IMR-90 (cell line): ENCODE measurements at regions not wholly inside any gene's neighbourhood (a gene's known extent, or its start where the extent isn't known, plus 50 kb on each side); places are given as distances from the start of the nearest gene placed in this dataset.
A peak's percentile ranks its signal among the peaks of the same experiment; 100 is the strongest.

Source experiments
- ATAC-seq: fragments of 200-7000 bp; cut with Tn5 transposase; 2 replicates; pipeline ENCODE4 v1.9.1; 2020; ENCODE audit warnings: low read depth, mild to moderate bottlenecking, moderate library complexity
- BruUV-seq: library from RNA; stranded (reverse); fragments of 400-500 nt; replicated peaks from 2 replicates; lab custom pipeline; 2021; lab: Mats Ljungman, UMichigan
- CTCF ChIA-PET: fragments of 300-600 bp; formaldehyde crosslinking; extraction: SDS; loops from one replicate; lab custom pipeline; 2021; ENCODE audit warnings: antibody characterized with exemption; lab: Yijun Ruan, JAX
- POLR2A ChIA-PET: fragments of 300-600 bp; sonication (Branson Sonifier 250); formaldehyde crosslinking; loops from one replicate; lab custom pipeline; 2022; ENCODE audit warnings: antibody characterized with exemption; ENCODE audit not compliant: unreplicated experiment; lab: Charles Lee
- DNase-seq: peaks from one replicate; pipeline ENCODE4 v3.0.0; 2013
- H2AFZ ChIP-seq: replicated peaks from 2 replicates; pipeline ENCODE3; 2013; ENCODE audit warnings: low read length, mild to moderate bottlenecking; ENCODE audit not compliant: poor library complexity
- H2AK5ac ChIP-seq: 2 replicates; pipeline ENCODE4 v1.6.1; 2013; ENCODE audit warnings: low read depth, low read length, inconsistent platforms
- H2AK9ac ChIP-seq: replicated peaks from 2 replicates; pipeline ENCODE3; 2013; ENCODE audit warnings: mild to moderate bottlenecking, low read depth, low read length, moderate library complexity; ENCODE audit not compliant: poor library complexity
- H2BK120ac ChIP-seq: 2 replicates; pipeline ENCODE4 v1.6.1; 2013; ENCODE audit warnings: low read depth, low read length, inconsistent platforms
- H2BK15ac ChIP-seq: 3 replicates; pipeline ENCODE4 v1.6.1; 2013; ENCODE audit warnings: low read depth, low read length, inconsistent platforms
- H2BK20ac ChIP-seq: 2 replicates; pipeline ENCODE4 v1.6.1; 2013; ENCODE audit warnings: low read depth, mild to moderate bottlenecking, inconsistent platforms, low read length, moderate library complexity
- H2BK5ac ChIP-seq: 2 replicates; pipeline ENCODE4 v1.6.1; 2013; ENCODE audit warnings: mild to moderate bottlenecking, low read depth, low read length, inconsistent platforms; ENCODE audit not compliant: poor library complexity, severe bottlenecking
- H3K14ac ChIP-seq: replicated peaks from 2 replicates; pipeline ENCODE4 v1.6.1; 2013; ENCODE audit warnings: low read depth, low read length, inconsistent platforms
- H3K18ac ChIP-seq: 2 replicates; pipeline ENCODE4 v1.6.1; 2013; ENCODE audit warnings: low read depth, low read length, control low read depth
- H3K23ac ChIP-seq: 2 replicates; pipeline ENCODE4 v1.6.1; 2013; ENCODE audit warnings: low read depth, low read length, inconsistent platforms
- H3K27ac ChIP-seq: 2 replicates; pipeline ENCODE4 v1.5.1; 2013; ENCODE audit warnings: mild to moderate bottlenecking, control low read depth, low read length; ENCODE audit not compliant: insufficient read depth
- H3K27me3 ChIP-seq: 2 replicates; pipeline ENCODE4 v1.6.1; 2013; ENCODE audit warnings: low read length; ENCODE audit not compliant: control insufficient read depth, insufficient read depth
- H3K36me3 ChIP-seq: 2 replicates; pipeline ENCODE4 v1.6.1; 2013; ENCODE audit warnings: low read length, mixed read lengths; ENCODE audit not compliant: control insufficient read depth, insufficient read depth
- H3K4ac ChIP-seq: 2 replicates; pipeline ENCODE4 v1.6.1; 2013; ENCODE audit warnings: low read depth, low read length, inconsistent platforms
- H3K4me1 ChIP-seq: 2 replicates; pipeline ENCODE4 v1.6.1; 2013; ENCODE audit warnings: low read length, mixed read lengths; ENCODE audit not compliant: control insufficient read depth, insufficient read depth
- H3K4me2 ChIP-seq: 2 replicates; pipeline ENCODE4 v1.6.1; 2013; ENCODE audit warnings: low read depth, mild to moderate bottlenecking, control low read depth, low read length, moderate library complexity
- H3K4me3 ChIP-seq: 2 replicates; pipeline ENCODE4 v1.5.1; 2013; ENCODE audit warnings: low read depth, mild to moderate bottlenecking, control low read depth, low read length, moderate library complexity; ENCODE audit not compliant: insufficient read depth
- H3K56ac ChIP-seq: 2 replicates; pipeline ENCODE4 v1.6.1; 2013; ENCODE audit warnings: low read length, inconsistent platforms; ENCODE audit not compliant: insufficient read depth; ENCODE audit errors: extremely low read depth
- H3K79me1 ChIP-seq, 2 experiments: 2 replicates each; pipeline ENCODE4 v1.6.1; 2013; ENCODE audit warnings: low read length in 2 of 2, inconsistent platforms in 1 of 2, low read depth in 1 of 2
- H3K9ac ChIP-seq: 2 replicates; pipeline ENCODE4 v1.6.1; 2013; ENCODE audit warnings: low read depth, low read length, control low read depth
- H3K9me1 ChIP-seq: 2 replicates; pipeline ENCODE4 v1.6.1; 2013; ENCODE audit warnings: low read length, inconsistent platforms; ENCODE audit not compliant: insufficient read depth
- H3K9me3 ChIP-seq: 2 replicates; pipeline ENCODE4 v1.6.1; 2013; ENCODE audit warnings: low read length; ENCODE audit not compliant: control insufficient read depth, insufficient read depth
- H4K20me1 ChIP-seq: 2 replicates; pipeline ENCODE4 v1.6.1; 2013; ENCODE audit warnings: low read length, inconsistent platforms; ENCODE audit not compliant: insufficient read depth
- H4K5ac ChIP-seq: 2 replicates; pipeline ENCODE4 v1.6.1; 2013; ENCODE audit warnings: mild to moderate bottlenecking, low read depth, low read length, control low read depth
- H4K8ac ChIP-seq, 2 experiments: 2 replicates each; pipeline ENCODE4 v1.6.1; 2013; ENCODE audit warnings: low read depth in 2 of 2, low read length in 2 of 2, control low read depth in 1 of 2, inconsistent platforms in 1 of 2
- H4K91ac ChIP-seq: 2 replicates; pipeline ENCODE4 v1.6.1; 2013; ENCODE audit warnings: low read depth, low read length, inconsistent platforms; ENCODE audit not compliant: insufficient read depth
- BHLHE40 ChIP-seq: fragments of 150-350 bp; IDR thresholded peaks from 2 replicates; pipeline ENCODE4 v1.6.1; 2016; ENCODE audit warnings: mild to moderate bottlenecking, low read depth, low read length
- CEBPB ChIP-seq: IDR thresholded peaks from 2 replicates; pipeline ENCODE4 v1.6.1; 2012; ENCODE audit warnings: low read depth, low read length, improper control_type of control experiment
- CHD1 ChIP-seq: IDR thresholded peaks from 2 replicates; pipeline ENCODE4 v1.6.1; 2012; ENCODE audit warnings: low read depth, low read length, improper control_type of control experiment
- FOS ChIP-seq: fragments of 150-350 bp; IDR thresholded peaks from 2 replicates; pipeline ENCODE4 v1.6.1; 2016; ENCODE audit warnings: low read depth, low read length
- MAZ ChIP-seq: IDR thresholded peaks from 2 replicates; pipeline ENCODE4 v1.6.1; 2012; ENCODE audit warnings: low read depth, mild to moderate bottlenecking, low read length, improper control_type of control experiment, moderate library complexity, borderline replicate concordance
- MXI1 ChIP-seq: IDR thresholded peaks from 2 replicates; pipeline ENCODE4 v1.6.1; 2012; ENCODE audit warnings: low read depth, mild to moderate bottlenecking, low read length, moderate library complexity, borderline replicate concordance
- NFE2L2 ChIP-seq: fragments of 150-350 bp; IDR thresholded peaks from 2 replicates; pipeline ENCODE4 v1.6.1; 2016; ENCODE audit warnings: low read depth, mild to moderate bottlenecking, low read length
- POLR2A ChIP-seq: IDR thresholded peaks from 2 replicates; pipeline ENCODE4 v1.6.1; 2012; ENCODE audit warnings: mild to moderate bottlenecking, low read depth, low read length
- RAD21 ChIP-seq: IDR thresholded peaks from 2 replicates; pipeline ENCODE4 v1.6.1; 2012; ENCODE audit warnings: low read length, improper control_type of control experiment
- RFX5 ChIP-seq: IDR thresholded peaks from 2 replicates; pipeline ENCODE4 v1.8.0; 2012; ENCODE audit warnings: low read depth, mild to moderate bottlenecking, low read length, moderate library complexity
- WGBS, 2 experiments: methylation state at CpG; one replicate each; pipeline versions ENCODE4 v1.1.5 to v1.1.7; 2013; ENCODE audit warnings: missing lambda C conversion rate in 2 of 2; ENCODE audit not compliant: insufficient read length in 1 of 2; ENCODE audit errors: extremely low coverage in 2 of 2; 5-methylcytosine and 5-hydroxymethylcytosine counted together
- dilution Hi-C: fragments of 300-500 bp; cut with HindIII; formaldehyde crosslinking; loops from one replicate; pipeline ENCODE4 v1.14.3; 2018; ENCODE audit warnings: low sequenced_read_pairs; ENCODE audit not compliant: unreplicated experiment
- in situ Hi-C: fragments of 300-500 bp; cut with MboI; formaldehyde crosslinking; loops from 3 replicates; pipeline ENCODE4 v1.14.3; 2019; ENCODE audit warnings: low sequenced_read_pairs, inconsistent platforms, mixed read lengths
- intact Hi-C: fragments of 100-400 bp; cut with micrococcal nuclease; formaldehyde crosslinking; loops from 2 replicates; pipeline ENCODE4 v1.10.0; 2022
- TF ChIP-seq, protein P1 (sequence below): fragments of 150-350 bp; IDR thresholded peaks from 2 replicates; pipeline ENCODE4 v1.6.1; 2016; ENCODE audit warnings: low read depth, mild to moderate bottlenecking, low read length, moderate library complexity, borderline replicate concordance
- TF ChIP-seq, protein P2 (sequence below): conservative IDR thresholded peaks from 2 replicates; pipeline ENCODE4 v1.5.1; 2012; ENCODE audit warnings: mild to moderate bottlenecking, low read depth, low read length, improper control_type of control experiment

DNA sequence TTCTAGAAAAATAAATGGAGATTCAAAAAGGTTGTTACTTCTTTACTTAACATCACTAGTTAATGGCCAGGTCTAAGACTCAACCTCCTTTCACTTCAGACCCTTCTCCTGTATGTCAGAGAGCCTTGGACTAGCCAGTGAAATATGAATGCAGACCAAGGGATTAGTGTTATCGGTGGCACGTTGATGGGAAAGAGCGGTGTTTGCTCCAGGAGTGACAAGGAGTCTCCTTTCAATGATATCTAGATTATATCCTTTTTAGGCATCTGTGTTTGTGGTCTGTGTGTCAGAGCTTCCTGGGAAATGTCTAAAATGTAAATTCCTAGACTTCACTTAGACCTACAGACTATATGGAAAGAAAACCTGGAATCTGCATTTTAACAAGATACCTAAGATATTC lies 658.0 kb upstream of the KCNMB2 start:
- Histone ChIP-seq H2BK20ac (peak overlapping the region; percentile 55), H3K4me2 (no peak overlapping the region), H3K18ac (no peak overlapping the region), H2BK120ac (no peak overlapping the region), H2AFZ (no peak overlapping the region), H4K91ac (no peak overlapping the region), H3K9me3 (no peaks in the 10 kb centered on the region), H3K4ac (0 out of 2 replicates have a peak overlapping the region, but pooled peaks have one; percentile 59), H2AK5ac (peak overlapping the region; percentile 50), H3K9ac (no peak overlapping the region), H3K4me1 (no peaks in the 10 kb centered on the region), H3K79me1 (no peaks in the 10 kb centered on the region), H3K27me3 (no peaks in the 10 kb centered on the region), H3K36me3 (no peaks in the 10 kb centered on the region), H3K9me1 (no peaks in the 10 kb centered on the region), H3K27ac (no peak overlapping the region), H2BK15ac (peak overlapping the region; percentile 46; the same call in 1 of the 3 replicates), H3K4me3 (no peak overlapping the region), H2BK5ac (no peak overlapping the region), H3K14ac (peak overlapping the region; percentile 86; the same call in 1 of the 2 replicates), H2AK9ac (no peak overlapping the region), H4K20me1 (no peaks in the 10 kb centered on the region), H3K23ac (0 out of 2 replicates have a peak overlapping the region, but pooled peaks have one; percentile 71), H3K56ac (no peak overlapping the region), H4K5ac (no peak overlapping the region), H4K8ac (peak overlapping the region in 1 of 2 experiments; percentile 12; a peak in 1 of 4 replicates)
- intact Hi-C loops (no loop called here), in situ Hi-C loops (no loop called here), dilution Hi-C loops (no loop called here)
- CTCF ChIA-PET = interaction anchor here (1.5 kb wide), 1 partner anchor 15 kb away, joined by 3 read pairs; no protein-coding TSS in a partner anchor
- POLR2A ChIA-PET = no interaction called here
- ATAC-seq = no peak
- BruUV-seq = no TSS peak
- WGBS, 2 experiments = no CpG with 5 or more reads among the region's 3 CpGs
- DNase-seq = no peak
- TF ChIP-seq RFX5 (no peak), POLR2A (no peak), MXI1 (no peak), BHLHE40 (no peak), CHD1 (no peak), CEBPB (no peak), NFE2L2 (no peak), RAD21 (no peak), FOS (no peak), MAZ (no peak)
- TF ChIP-seq, protein P1, sequence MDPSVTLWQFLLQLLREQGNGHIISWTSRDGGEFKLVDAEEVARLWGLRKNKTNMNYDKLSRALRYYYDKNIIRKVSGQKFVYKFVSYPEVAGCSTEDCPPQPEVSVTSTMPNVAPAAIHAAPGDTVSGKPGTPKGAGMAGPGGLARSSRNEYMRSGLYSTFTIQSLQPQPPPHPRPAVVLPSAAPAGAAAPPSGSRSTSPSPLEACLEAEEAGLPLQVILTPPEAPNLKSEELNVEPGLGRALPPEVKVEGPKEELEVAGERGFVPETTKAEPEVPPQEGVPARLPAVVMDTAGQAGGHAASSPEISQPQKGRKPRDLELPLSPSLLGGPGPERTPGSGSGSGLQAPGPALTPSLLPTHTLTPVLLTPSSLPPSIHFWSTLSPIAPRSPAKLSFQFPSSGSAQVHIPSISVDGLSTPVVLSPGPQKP = no peak
- TF ChIP-seq, protein P2, sequence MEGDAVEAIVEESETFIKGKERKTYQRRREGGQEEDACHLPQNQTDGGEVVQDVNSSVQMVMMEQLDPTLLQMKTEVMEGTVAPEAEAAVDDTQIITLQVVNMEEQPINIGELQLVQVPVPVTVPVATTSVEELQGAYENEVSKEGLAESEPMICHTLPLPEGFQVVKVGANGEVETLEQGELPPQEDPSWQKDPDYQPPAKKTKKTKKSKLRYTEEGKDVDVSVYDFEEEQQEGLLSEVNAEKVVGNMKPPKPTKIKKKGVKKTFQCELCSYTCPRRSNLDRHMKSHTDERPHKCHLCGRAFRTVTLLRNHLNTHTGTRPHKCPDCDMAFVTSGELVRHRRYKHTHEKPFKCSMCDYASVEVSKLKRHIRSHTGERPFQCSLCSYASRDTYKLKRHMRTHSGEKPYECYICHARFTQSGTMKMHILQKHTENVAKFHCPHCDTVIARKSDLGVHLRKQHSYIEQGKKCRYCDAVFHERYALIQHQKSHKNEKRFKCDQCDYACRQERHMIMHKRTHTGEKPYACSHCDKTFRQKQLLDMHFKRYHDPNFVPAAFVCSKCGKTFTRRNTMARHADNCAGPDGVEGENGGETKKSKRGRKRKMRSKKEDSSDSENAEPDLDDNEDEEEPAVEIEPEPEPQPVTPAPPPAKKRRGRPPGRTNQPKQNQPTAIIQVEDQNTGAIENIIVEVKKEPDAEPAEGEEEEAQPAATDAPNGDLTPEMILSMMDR = no peak
